B cell (primary cell): ENCODE measurements at regions not wholly inside any gene's neighbourhood (a gene's known extent, or its start where the extent isn't known, plus 50 kb on each side); places are given as distances from the start of the nearest gene placed in this dataset.

Experiments used
- EZH2 ChIP-seq: IDR thresholded peaks from 2 replicates; pipeline ENCODE4 v1.6.1; 2012; ENCODE audit warnings: borderline replicate concordance, low read depth, mild to moderate bottlenecking, moderate library complexity, low read length; ENCODE audit not compliant: insufficient read depth, poor library complexity, severe bottlenecking
- TF ChIP-seq, protein P1 (sequence below): fragments of 200-600 bp; IDR thresholded peaks from one replicate; pipeline ENCODE4 v1.8.0; 2022; ENCODE audit warnings: antibody characterized with exemption, mild to moderate bottlenecking

DNA sequence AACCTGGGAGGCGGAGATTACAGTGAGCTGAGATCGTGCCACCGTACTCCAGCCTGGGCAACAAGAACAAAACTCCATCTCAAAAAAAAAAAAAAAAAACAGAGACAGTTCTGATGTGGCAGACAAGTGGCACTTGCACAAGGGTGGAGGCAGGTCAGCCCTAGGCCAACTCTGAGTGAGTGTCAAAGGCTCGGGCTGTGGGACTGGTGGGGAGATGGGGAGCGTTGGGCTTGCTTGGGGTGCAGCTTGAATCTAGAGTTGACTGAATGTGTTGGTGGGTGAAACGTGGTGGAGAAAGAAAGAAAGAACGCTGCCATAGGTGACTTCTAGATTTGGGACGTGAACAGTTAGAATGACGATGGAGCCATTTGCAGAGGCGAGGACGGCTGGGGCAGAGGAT lies 121.3 kb upstream of the SPACA7 start:
- TF ChIP-seq EZH2: no peak
- TF ChIP-seq, protein P1, sequence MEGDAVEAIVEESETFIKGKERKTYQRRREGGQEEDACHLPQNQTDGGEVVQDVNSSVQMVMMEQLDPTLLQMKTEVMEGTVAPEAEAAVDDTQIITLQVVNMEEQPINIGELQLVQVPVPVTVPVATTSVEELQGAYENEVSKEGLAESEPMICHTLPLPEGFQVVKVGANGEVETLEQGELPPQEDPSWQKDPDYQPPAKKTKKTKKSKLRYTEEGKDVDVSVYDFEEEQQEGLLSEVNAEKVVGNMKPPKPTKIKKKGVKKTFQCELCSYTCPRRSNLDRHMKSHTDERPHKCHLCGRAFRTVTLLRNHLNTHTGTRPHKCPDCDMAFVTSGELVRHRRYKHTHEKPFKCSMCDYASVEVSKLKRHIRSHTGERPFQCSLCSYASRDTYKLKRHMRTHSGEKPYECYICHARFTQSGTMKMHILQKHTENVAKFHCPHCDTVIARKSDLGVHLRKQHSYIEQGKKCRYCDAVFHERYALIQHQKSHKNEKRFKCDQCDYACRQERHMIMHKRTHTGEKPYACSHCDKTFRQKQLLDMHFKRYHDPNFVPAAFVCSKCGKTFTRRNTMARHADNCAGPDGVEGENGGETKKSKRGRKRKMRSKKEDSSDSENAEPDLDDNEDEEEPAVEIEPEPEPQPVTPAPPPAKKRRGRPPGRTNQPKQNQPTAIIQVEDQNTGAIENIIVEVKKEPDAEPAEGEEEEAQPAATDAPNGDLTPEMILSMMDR: no peak
